ENCODE measurements at regions not wholly inside any gene's neighbourhood (a gene's known extent, or its start where the extent isn't known, plus 50 kb on each side); places are given as distances from the start of the nearest gene placed in this dataset.

DNA sequence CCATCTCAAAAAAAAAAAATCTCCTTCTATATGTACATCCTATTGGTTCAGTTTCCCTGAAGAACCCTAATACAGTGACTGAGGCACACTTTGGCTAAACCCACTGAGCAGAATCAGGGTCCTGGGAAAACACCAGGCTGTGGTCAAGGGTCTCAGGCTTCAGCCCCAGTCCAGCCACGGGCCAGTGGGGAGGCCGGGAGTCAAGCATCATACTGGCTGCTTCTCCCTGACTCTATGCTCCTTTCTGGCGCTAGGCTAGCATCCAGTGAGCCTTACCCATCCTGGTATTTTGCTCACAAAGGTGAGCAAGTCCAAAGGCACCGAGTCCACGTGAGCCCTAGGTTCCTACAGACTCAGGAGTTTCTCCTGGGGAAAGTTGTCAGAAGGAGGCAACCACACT is 752.5 kb downstream of the BRD1 start:
- TF ChIP-seq, protein P1, sequence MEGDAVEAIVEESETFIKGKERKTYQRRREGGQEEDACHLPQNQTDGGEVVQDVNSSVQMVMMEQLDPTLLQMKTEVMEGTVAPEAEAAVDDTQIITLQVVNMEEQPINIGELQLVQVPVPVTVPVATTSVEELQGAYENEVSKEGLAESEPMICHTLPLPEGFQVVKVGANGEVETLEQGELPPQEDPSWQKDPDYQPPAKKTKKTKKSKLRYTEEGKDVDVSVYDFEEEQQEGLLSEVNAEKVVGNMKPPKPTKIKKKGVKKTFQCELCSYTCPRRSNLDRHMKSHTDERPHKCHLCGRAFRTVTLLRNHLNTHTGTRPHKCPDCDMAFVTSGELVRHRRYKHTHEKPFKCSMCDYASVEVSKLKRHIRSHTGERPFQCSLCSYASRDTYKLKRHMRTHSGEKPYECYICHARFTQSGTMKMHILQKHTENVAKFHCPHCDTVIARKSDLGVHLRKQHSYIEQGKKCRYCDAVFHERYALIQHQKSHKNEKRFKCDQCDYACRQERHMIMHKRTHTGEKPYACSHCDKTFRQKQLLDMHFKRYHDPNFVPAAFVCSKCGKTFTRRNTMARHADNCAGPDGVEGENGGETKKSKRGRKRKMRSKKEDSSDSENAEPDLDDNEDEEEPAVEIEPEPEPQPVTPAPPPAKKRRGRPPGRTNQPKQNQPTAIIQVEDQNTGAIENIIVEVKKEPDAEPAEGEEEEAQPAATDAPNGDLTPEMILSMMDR (IDR thresholded peaks at IDR 0.05) = no peak
- no peak for TF ChIP-seq EP300 (IDR thresholded peaks at IDR 0.05)
- no peak for TF ChIP-seq POLR2AphosphoS5 (IDR thresholded peaks at IDR 0.05)
